SK-N-SH (cell line): ENCODE measurements at regions not wholly inside any gene's neighbourhood (a gene's known extent, or its start where the extent isn't known, plus 50 kb on each side); places are given as distances from the start of the nearest gene placed in this dataset.

Experiments
- CTCF ChIA-PET: fragments of 300-600, 350-600 bp; formaldehyde crosslinking; extraction: SDS; loops from one replicate; lab custom pipeline; 2021; lab: Yijun Ruan, JAX
- POLR2A ChIA-PET: fragments of 350-600 bp; sonication (Branson Sonifier 250); formaldehyde crosslinking; extraction: SDS; loops from one replicate; lab custom pipeline; 2020; ENCODE audit warnings: antibody characterized with exemption, inconsistent platforms; lab: Yijun Ruan, JAX
- DNase-seq: peaks from one replicate; pipeline ENCODE4 v3.0.0; 2012
- H2AFZ ChIP-seq: fragments of 200-600 bp; sonication (generic); 2 replicates; pipeline ENCODE4 v1.8.1; 2016; ENCODE audit warnings: antibody characterized with exemption, mild to moderate bottlenecking, low read depth
- H3F3A ChIP-seq: fragments of 200-600 bp; sonication (generic); replicated peaks from 2 replicates; pipeline ENCODE3; 2016; ENCODE audit warnings: antibody characterized with exemption, mild to moderate bottlenecking; ENCODE audit not compliant: insufficient read depth
- H3K27ac ChIP-seq, 2 experiments: fragments of 200-500 bp in 1 of 2; fragments of 200-600 bp in 1 of 2; sonication (Bioruptor generic) in 1 of 2; sonication (generic), shearing (Covaris generic) in 1 of 2; 2 replicates each; pipeline versions ENCODE4 v1.5.1 to v1.6.1; 2014 to 2016; ENCODE audit warnings: low read depth in 2 of 2, inconsistent platforms in 1 of 2, low read length in 1 of 2, mild to moderate bottlenecking in 1 of 2, mixed read lengths in 1 of 2
- H3K27me3 ChIP-seq: fragments of 200-600 bp; sonication (generic), shearing (Covaris generic); 2 replicates; pipeline ENCODE4 v1.6.1; 2016; ENCODE audit warnings: mixed run types; ENCODE audit not compliant: insufficient read depth
- H3K36me3 ChIP-seq, 2 experiments: fragments of 200-500 bp in 1 of 2; fragments of 200-600 bp in 1 of 2; sonication (Bioruptor generic) in 1 of 2; sonication (generic) in 1 of 2; replicated peaks in 1 of 2; 2 replicates each; pipeline versions ENCODE3 to v1.5.1; 2014 to 2016; ENCODE audit warnings: low read length in 1 of 2, mild to moderate bottlenecking in 1 of 2; ENCODE audit not compliant: insufficient read depth in 2 of 2, control insufficient read depth in 1 of 2
- H3K4me1 ChIP-seq, 2 experiments: fragments of 200-500 bp in 1 of 2; fragments of 200-600 bp in 1 of 2; sonication (Bioruptor generic) in 1 of 2; sonication (generic), shearing (Covaris generic) in 1 of 2; 2 replicates each; pipeline versions ENCODE4 v1.5.1 to v1.6.1; 2014 to 2016; ENCODE audit warnings: low read depth in 1 of 2, low read length in 1 of 2, mixed run types in 1 of 2; ENCODE audit not compliant: insufficient read depth in 2 of 2, control insufficient read depth in 1 of 2
- H3K4me2 ChIP-seq: fragments of 200-600 bp; sonication (generic), shearing (Covaris generic); 2 replicates; pipeline ENCODE4 v1.6.1; 2017; ENCODE audit warnings: mixed run types
- H3K4me3 ChIP-seq, 2 experiments: fragments of 200-500 bp in 1 of 2; fragments of 200-600 bp in 1 of 2; sonication (Bioruptor generic) in 1 of 2; sonication (generic), shearing (Covaris generic) in 1 of 2; 2 replicates each; pipeline versions ENCODE4 v1.5.1 to v1.8.1; 2014 to 2016; ENCODE audit warnings: low read depth in 2 of 2, inconsistent platforms in 1 of 2, low read length in 1 of 2, mild to moderate bottlenecking in 1 of 2, mixed read lengths in 1 of 2, moderate library complexity in 1 of 2
- H3K79me2 ChIP-seq: fragments of 200-600 bp; sonication (generic); 2 replicates; pipeline ENCODE4 v1.8.1; 2017; ENCODE audit warnings: mild to moderate bottlenecking; ENCODE audit not compliant: insufficient read depth
- H3K9ac ChIP-seq: fragments of 200-600 bp; sonication (generic); 2 replicates; pipeline ENCODE4 v1.6.1; 2017; ENCODE audit warnings: mixed run types
- H3K9me2 ChIP-seq: fragments of 200-600 bp; sonication (generic); 2 replicates; pipeline ENCODE4 v1.6.1; 2017; ENCODE audit warnings: mixed run types
- H3K9me3 ChIP-seq: fragments of 200-600 bp; sonication (generic); 2 replicates; pipeline ENCODE4 v1.6.1; 2017; ENCODE audit warnings: mixed run types, mild to moderate bottlenecking, moderate library complexity
- H4K20me1 ChIP-seq: fragments of 200-600 bp; sonication (generic); 2 replicates; pipeline ENCODE4 v1.6.1; 2017; ENCODE audit warnings: mild to moderate bottlenecking, mixed run types; ENCODE audit not compliant: insufficient read depth
- CHD2 ChIP-seq: fragments of 150-350 bp; IDR thresholded peaks from 2 replicates; pipeline ENCODE4 v1.6.1; 2018; ENCODE audit warnings: low read length; ENCODE audit not compliant: partially characterized antibody
- EZH2phosphoT487 ChIP-seq: fragments of 200-600 bp; sonication (generic); IDR thresholded peaks from 2 replicates; pipeline ENCODE4 v1.6.1; 2017; ENCODE audit warnings: low read depth, mixed run types, mild to moderate bottlenecking, antibody characterized with exemption, moderate library complexity, borderline replicate concordance
- FOXJ3 ChIP-seq: sonication (generic); formaldehyde crosslinking; IDR thresholded peaks from 2 replicates; pipeline ENCODE4 v1.5.1; 2020; ENCODE audit warnings: mild to moderate bottlenecking, missing genetic modification reagents
- GABPA ChIP-seq: IDR thresholded peaks from 2 replicates; pipeline ENCODE4 v1.4.0; 2012; ENCODE audit warnings: low read depth, mild to moderate bottlenecking
- MEF2A ChIP-seq: IDR thresholded peaks from 2 replicates; pipeline ENCODE4 v1.4.0; 2012; ENCODE audit warnings: low read depth, borderline replicate concordance
- NFIC ChIP-seq: IDR thresholded peaks from 2 replicates; pipeline ENCODE4 v1.4.0; 2012; ENCODE audit warnings: borderline replicate concordance
- NRF1 ChIP-seq: IDR thresholded peaks from 2 replicates; pipeline ENCODE4 v1.6.1; 2012; ENCODE audit warnings: low read depth, mild to moderate bottlenecking, low read length
- SMC3 ChIP-seq: IDR thresholded peaks from 2 replicates; pipeline ENCODE4 v1.6.1; 2012; ENCODE audit warnings: low read depth, low read length, improper control_type of control experiment
- TAF1 ChIP-seq: IDR thresholded peaks from 2 replicates; pipeline ENCODE4 v1.6.1; 2012; ENCODE audit warnings: low read depth, mild to moderate bottlenecking, low read length, moderate library complexity, borderline replicate concordance
- TCF12 ChIP-seq: IDR thresholded peaks from 2 replicates; pipeline ENCODE4 v1.4.0; 2012
- YY1 ChIP-seq: IDR thresholded peaks from 2 replicates; pipeline ENCODE4 v1.4.0; 2012; ENCODE audit warnings: low read depth, mild to moderate bottlenecking
- WGBS: methylation state at CpG from one replicate; pipeline ENCODE4 v1.1.6; 2017; ENCODE audit warnings: low lambda C conversion rate; 5-methylcytosine and 5-hydroxymethylcytosine counted together
- TF ChIP-seq, protein P1 (sequence below): fragments of 150-350 bp; IDR thresholded peaks from 2 replicates; pipeline ENCODE4 v1.6.1; 2017; ENCODE audit warnings: antibody characterized with exemption, low read length, low read depth, borderline replicate concordance
- TF ChIP-seq, protein P2 (sequence below): fragments of 150-350 bp; IDR thresholded peaks from 2 replicates; pipeline ENCODE4 v1.6.1; 2016; ENCODE audit warnings: mild to moderate bottlenecking, low read depth, low read length
- TF ChIP-seq, protein P3 (sequence below): fragments of 200-600 bp; sonication (generic); IDR thresholded peaks from 2 replicates; pipeline ENCODE4 v1.6.1; 2017; ENCODE audit warnings: antibody characterized with exemption, mild to moderate bottlenecking, moderate library complexity
- TF ChIP-seq, protein P4 (sequence below): IDR thresholded peaks from 2 replicates; pipeline ENCODE4 v1.6.1; 2012; ENCODE audit warnings: mild to moderate bottlenecking, low read depth, low read length, moderate library complexity

DNA sequence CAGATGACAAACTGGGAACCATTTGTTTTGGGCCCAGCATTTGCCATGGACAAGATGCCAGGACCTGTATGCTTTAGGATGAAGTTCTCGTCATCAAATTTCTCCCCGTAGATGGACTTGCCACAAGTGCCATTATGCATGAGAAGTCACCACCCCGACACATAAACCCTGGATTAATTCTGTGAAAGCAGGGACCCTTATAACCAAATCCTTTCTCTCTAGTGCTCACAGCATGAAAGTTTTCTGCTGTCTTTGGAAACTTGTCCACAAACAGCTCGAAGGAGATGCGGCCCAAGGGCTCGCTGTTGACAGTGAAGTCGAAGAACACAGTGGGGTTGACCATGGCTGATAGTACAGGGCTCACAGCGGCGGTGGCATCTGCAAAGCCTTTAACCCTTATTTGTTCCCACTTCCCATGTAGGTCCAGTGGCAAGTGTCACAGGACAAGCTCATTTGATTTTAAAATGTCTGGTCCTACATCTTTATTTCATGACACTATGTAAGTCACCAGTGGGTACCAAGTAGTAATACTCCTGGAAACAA, 75.2 kb upstream of the MIR17HG start:
- TF ChIP-seq FOXJ3 (CRISPR knock-in tag) (no peak), YY1 (no peak), NFIC (no peak), MEF2A (no peak), TCF12 (no peak), TAF1 (no peak), CHD2 (no peak), EZH2phosphoT487 (no peak), SMC3 (no peak), NRF1 (no peak), GABPA (no peak)
- TF ChIP-seq, protein P1, sequence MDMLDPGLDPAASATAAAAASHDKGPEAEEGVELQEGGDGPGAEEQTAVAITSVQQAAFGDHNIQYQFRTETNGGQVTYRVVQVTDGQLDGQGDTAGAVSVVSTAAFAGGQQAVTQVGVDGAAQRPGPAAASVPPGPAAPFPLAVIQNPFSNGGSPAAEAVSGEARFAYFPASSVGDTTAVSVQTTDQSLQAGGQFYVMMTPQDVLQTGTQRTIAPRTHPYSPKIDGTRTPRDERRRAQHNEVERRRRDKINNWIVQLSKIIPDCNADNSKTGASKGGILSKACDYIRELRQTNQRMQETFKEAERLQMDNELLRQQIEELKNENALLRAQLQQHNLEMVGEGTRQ: no peak
- TF ChIP-seq, protein P2, sequence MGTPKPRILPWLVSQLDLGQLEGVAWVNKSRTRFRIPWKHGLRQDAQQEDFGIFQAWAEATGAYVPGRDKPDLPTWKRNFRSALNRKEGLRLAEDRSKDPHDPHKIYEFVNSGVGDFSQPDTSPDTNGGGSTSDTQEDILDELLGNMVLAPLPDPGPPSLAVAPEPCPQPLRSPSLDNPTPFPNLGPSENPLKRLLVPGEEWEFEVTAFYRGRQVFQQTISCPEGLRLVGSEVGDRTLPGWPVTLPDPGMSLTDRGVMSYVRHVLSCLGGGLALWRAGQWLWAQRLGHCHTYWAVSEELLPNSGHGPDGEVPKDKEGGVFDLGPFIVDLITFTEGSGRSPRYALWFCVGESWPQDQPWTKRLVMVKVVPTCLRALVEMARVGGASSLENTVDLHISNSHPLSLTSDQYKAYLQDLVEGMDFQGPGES: no peak
- TF ChIP-seq, protein P3, sequence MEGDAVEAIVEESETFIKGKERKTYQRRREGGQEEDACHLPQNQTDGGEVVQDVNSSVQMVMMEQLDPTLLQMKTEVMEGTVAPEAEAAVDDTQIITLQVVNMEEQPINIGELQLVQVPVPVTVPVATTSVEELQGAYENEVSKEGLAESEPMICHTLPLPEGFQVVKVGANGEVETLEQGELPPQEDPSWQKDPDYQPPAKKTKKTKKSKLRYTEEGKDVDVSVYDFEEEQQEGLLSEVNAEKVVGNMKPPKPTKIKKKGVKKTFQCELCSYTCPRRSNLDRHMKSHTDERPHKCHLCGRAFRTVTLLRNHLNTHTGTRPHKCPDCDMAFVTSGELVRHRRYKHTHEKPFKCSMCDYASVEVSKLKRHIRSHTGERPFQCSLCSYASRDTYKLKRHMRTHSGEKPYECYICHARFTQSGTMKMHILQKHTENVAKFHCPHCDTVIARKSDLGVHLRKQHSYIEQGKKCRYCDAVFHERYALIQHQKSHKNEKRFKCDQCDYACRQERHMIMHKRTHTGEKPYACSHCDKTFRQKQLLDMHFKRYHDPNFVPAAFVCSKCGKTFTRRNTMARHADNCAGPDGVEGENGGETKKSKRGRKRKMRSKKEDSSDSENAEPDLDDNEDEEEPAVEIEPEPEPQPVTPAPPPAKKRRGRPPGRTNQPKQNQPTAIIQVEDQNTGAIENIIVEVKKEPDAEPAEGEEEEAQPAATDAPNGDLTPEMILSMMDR: no peak
- TF ChIP-seq, protein P4, sequence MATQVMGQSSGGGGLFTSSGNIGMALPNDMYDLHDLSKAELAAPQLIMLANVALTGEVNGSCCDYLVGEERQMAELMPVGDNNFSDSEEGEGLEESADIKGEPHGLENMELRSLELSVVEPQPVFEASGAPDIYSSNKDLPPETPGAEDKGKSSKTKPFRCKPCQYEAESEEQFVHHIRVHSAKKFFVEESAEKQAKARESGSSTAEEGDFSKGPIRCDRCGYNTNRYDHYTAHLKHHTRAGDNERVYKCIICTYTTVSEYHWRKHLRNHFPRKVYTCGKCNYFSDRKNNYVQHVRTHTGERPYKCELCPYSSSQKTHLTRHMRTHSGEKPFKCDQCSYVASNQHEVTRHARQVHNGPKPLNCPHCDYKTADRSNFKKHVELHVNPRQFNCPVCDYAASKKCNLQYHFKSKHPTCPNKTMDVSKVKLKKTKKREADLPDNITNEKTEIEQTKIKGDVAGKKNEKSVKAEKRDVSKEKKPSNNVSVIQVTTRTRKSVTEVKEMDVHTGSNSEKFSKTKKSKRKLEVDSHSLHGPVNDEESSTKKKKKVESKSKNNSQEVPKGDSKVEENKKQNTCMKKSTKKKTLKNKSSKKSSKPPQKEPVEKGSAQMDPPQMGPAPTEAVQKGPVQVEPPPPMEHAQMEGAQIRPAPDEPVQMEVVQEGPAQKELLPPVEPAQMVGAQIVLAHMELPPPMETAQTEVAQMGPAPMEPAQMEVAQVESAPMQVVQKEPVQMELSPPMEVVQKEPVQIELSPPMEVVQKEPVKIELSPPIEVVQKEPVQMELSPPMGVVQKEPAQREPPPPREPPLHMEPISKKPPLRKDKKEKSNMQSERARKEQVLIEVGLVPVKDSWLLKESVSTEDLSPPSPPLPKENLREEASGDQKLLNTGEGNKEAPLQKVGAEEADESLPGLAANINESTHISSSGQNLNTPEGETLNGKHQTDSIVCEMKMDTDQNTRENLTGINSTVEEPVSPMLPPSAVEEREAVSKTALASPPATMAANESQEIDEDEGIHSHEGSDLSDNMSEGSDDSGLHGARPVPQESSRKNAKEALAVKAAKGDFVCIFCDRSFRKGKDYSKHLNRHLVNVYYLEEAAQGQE: no peak
- WGBS: 66% methylated on average over 9 of the region's 9 CpGs
- Histone ChIP-seq H3K79me2 (no peaks in the 10 kb centered on the region), H3K4me2 (no peak overlapping the region), H3K36me3 (no peaks in the 10 kb centered on the region), H4K20me1 (no peaks in the 10 kb centered on the region), H3K9ac (no peak overlapping the region), H3K4me3 (no peak overlapping the region), H3K9me3 (no peaks in the 10 kb centered on the region), H3K27me3 (no peaks in the 10 kb centered on the region), H2AFZ (no peak overlapping the region), H3K9me2 (no peaks in the 10 kb centered on the region), H3K4me1 (no peaks in the 10 kb centered on the region), H3K27ac (no peak overlapping the region), H3F3A (no peaks in the 10 kb centered on the region)
- CTCF ChIA-PET: no interaction called here
- POLR2A ChIA-PET: no interaction called here
- no peak for DNase-seq
